ENCODE measurements at regions not wholly inside any gene's neighbourhood (a gene's known extent, or its start where the extent isn't known, plus 50 kb on each side); places are given as distances from the start of the nearest gene placed in this dataset.

- Histone ChIP-seq H3K4me1 (ENCODE audit: control insufficient read depth, insufficient read depth, low read length) (no peaks in the 10 kb centered on the region), H3K27me3 (ENCODE audit: control insufficient read depth, insufficient read depth, low read length) (no peaks in the 10 kb centered on the region), H3K9ac (ENCODE audit: low read length) (no peak overlapping the region), H3K4me3 (ENCODE audit: low read length) (no peak overlapping the region), H3K27ac (ENCODE audit: low read depth, low read length) (no peak overlapping the region), H3K36me3 (ENCODE audit: control insufficient read depth, insufficient read depth, low read length) (no peaks in the 10 kb centered on the region)
Measured at GRCh38 chr5:2011481-2012411, 129.0 kb upstream of the IRX4 start.

GRCh38 chr5:2010940-2011339 is 128.2 kb upstream of the IRX4 start:
- Histone ChIP-seq H3K4me1 (ENCODE audit: control insufficient read depth, insufficient read depth, low read length) (no peaks in the 10 kb centered on the region), H3K27ac (ENCODE audit: low read depth, low read length) (no peak overlapping the region), H3K9ac (ENCODE audit: low read length) (no peak overlapping the region), H3K4me3 (ENCODE audit: low read length) (no peak overlapping the region), H3K27me3 (ENCODE audit: control insufficient read depth, insufficient read depth, low read length) (no peaks in the 10 kb centered on the region), H3K36me3 (ENCODE audit: control insufficient read depth, insufficient read depth, low read length) (no peaks in the 10 kb centered on the region)

DNA sequence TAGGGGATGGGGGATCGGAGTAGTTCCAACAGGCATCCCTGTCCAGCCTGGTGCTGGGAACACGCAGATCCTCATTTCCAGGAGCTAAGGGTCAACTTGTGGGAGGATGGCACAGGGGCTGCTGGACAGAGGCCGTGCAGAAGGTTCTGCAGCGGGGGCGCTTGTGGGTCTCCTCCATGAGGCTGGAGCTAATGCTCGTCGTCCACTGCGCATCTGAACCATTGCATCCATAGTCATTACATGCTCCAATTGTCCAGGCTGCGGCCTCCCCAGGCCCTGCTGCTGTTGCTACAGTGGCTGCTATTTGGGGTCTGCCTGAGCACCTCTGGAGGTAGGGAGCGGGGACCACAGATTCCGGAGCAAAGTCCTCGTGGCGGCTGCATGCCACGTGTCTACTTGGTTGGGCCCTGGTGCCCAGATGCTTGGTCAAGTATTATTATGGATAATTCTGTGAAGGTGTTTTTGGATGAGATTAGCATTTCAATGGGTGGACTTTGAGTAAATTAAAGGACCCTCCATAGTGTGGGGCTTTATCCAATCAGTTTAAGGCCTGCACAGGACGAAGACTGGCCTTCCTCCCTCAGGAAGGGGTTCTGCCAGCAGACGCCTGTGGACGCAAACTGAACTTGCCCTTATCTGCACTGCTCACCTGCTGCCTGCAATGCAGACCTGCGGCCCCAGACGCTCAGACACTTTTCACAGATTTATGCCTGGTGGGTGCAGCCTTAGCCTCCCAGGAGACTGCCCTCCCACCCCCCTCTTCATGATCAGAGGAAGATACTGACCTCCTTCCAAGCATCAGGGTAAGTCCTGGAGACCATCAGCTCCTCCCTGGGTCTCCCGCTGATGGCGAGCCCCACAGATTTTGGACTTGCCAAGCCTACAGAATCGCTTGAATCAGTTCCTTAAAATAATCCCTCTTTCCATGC is 127.5 kb upstream of the IRX4 start:
- H3K27me3 ChIP-seq (ENCODE audit: control insufficient read depth, insufficient read depth, low read length), result no peaks in the 10 kb centered on the region

GRCh38 chr5:2008851-2009629 is 126.3 kb upstream of the IRX4 start:
- H3K27ac ChIP-seq (ENCODE audit: low read depth, low read length), result no peak overlapping the region
- no peak overlapping the region for H3K4me3 ChIP-seq (ENCODE audit: low read length)
- H3K27me3 ChIP-seq (ENCODE audit: control insufficient read depth, insufficient read depth, low read length), result no peaks in the 10 kb centered on the region
- H3K9ac ChIP-seq (ENCODE audit: low read length), result no peak overlapping the region
- H3K36me3 ChIP-seq (ENCODE audit: control insufficient read depth, insufficient read depth, low read length), result no peaks in the 10 kb centered on the region
- no peaks in the 10 kb centered on the region for H3K4me1 ChIP-seq (ENCODE audit: control insufficient read depth, insufficient read depth, low read length)

More for the DNA sequence above, 127.5 kb upstream of the IRX4 start:
- H3K9ac ChIP-seq (ENCODE audit: low read length), result no peak overlapping the region
- no peaks in the 10 kb centered on the region for H3K4me1 ChIP-seq (ENCODE audit: control insufficient read depth, insufficient read depth, low read length)
- H3K4me3 ChIP-seq (ENCODE audit: low read length), result no peak overlapping the region
- no peak overlapping the region for H3K27ac ChIP-seq (ENCODE audit: low read depth, low read length)
- H3K36me3 ChIP-seq (ENCODE audit: control insufficient read depth, insufficient read depth, low read length), result no peaks in the 10 kb centered on the region

DNA sequence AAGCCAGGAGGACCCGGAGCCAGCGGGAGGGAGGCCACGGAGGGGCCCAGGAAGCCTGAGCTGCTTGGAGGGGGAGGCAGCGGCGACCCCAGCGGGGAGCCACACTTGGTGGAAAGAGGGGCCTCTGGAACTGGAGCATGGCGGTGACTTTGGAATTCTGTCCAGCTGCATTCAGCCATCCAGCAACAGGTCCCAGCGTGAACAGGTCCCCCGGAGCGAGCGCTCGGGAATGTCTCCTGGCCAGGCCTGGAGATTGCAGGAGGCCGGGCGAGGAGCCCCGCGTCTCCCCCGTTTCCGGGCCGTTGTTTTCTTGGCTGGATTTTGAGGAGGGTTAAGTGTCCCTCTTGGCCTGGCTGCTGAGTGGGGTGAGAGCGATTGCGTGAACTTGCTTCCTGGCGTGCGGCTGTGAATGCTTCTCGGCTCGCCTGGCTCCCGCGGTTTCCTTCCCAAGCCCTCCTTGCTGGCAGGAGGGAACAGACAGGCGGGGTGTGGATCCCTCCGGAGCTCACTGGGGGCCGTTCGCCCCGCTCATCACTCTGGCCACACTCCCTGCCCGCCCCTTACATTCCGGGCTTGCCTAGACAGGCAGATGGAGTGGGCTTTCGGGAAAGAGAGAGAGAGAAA is 125.3 kb upstream of the IRX4 start:
- Histone ChIP-seq H3K9ac (ENCODE audit: low read length) (no peak overlapping the region), H3K4me3 (ENCODE audit: low read length) (no peak overlapping the region), H3K27ac (ENCODE audit: low read depth, low read length) (no peak overlapping the region)

GRCh38 chr5:2007496-2007877 is 124.8 kb upstream of the IRX4 start:
- Histone ChIP-seq H3K27ac (ENCODE audit: low read depth, low read length) (no peak overlapping the region), H3K4me3 (ENCODE audit: low read length) (no peak overlapping the region), H3K9ac (ENCODE audit: low read length) (no peak overlapping the region), H3K27me3 (ENCODE audit: control insufficient read depth, insufficient read depth, low read length) (no peaks in the 10 kb centered on the region), H3K4me1 (ENCODE audit: control insufficient read depth, insufficient read depth, low read length) (no peaks in the 10 kb centered on the region), H3K36me3 (ENCODE audit: control insufficient read depth, insufficient read depth, low read length) (no peaks in the 10 kb centered on the region)

More for the DNA sequence above, 125.3 kb upstream of the IRX4 start:
- Histone ChIP-seq H3K27me3 (ENCODE audit: control insufficient read depth, insufficient read depth, low read length) (no peaks in the 10 kb centered on the region), H3K4me1 (ENCODE audit: control insufficient read depth, insufficient read depth, low read length) (no peaks in the 10 kb centered on the region), H3K36me3 (ENCODE audit: control insufficient read depth, insufficient read depth, low read length) (no peaks in the 10 kb centered on the region)

GRCh38 chr5:2006971-2007291 is 124.2 kb upstream of the IRX4 start:
- H3K27ac ChIP-seq (ENCODE audit: low read depth, low read length), result no peak overlapping the region
- H3K9ac ChIP-seq (ENCODE audit: low read length), result no peak overlapping the region
- no peaks in the 10 kb centered on the region for H3K4me1 ChIP-seq (ENCODE audit: control insufficient read depth, insufficient read depth, low read length)
- no peak overlapping the region for H3K4me3 ChIP-seq (ENCODE audit: low read length)
- H3K36me3 ChIP-seq (ENCODE audit: control insufficient read depth, insufficient read depth, low read length), result no peaks in the 10 kb centered on the region
- H3K27me3 ChIP-seq (ENCODE audit: control insufficient read depth, insufficient read depth, low read length), result no peaks in the 10 kb centered on the region

DNA sequence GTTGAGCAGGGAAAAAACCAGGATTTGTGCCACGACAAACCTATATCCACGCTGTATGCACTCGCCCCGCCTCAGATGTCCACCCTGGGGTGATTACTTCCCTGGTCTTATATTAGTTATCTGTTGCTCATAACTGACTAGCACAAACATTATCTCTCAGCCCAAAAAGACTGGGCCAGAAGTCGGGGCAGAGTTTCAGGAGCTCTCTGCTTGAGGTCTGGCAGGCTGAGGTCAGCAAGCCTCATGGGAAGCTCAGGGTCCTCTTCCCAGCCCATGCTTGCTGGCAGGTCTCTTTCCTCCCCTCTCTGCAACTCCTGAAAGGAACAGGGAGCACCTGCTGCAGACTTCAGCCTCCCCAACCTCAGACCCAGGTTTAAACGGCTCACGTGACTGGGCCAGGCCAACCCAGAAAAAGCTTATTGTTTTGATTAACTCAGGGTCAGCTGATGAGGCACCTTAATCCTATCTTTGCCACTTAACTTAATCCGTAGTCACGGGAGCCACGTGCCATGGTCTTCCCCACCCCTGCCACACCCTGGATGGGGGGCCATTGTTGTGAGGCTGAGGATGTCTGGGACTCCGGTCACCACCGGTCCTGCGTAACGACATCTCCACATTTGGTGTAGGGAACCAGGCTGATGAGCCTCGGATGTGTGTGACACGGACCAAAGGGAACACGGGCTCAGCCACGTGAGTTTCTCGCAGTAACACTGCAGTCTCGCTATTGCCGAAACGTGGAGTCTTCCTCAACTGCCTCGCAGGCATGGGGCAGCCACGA is 123.7 kb upstream of the IRX4 start:
- no peak overlapping the region for H3K27ac ChIP-seq (ENCODE audit: low read depth, low read length)
- no peaks in the 10 kb centered on the region for H3K4me1 ChIP-seq (ENCODE audit: control insufficient read depth, insufficient read depth, low read length)
- no peak overlapping the region for H3K4me3 ChIP-seq (ENCODE audit: low read length)
- H3K36me3 ChIP-seq (ENCODE audit: control insufficient read depth, insufficient read depth, low read length), result no peaks in the 10 kb centered on the region
- H3K9ac ChIP-seq (ENCODE audit: low read length), result no peak overlapping the region
- no peaks in the 10 kb centered on the region for H3K27me3 ChIP-seq (ENCODE audit: control insufficient read depth, insufficient read depth, low read length)

- Histone ChIP-seq H3K4me3 (ENCODE audit: low read length) (no peak overlapping the region), H3K36me3 (ENCODE audit: control insufficient read depth, insufficient read depth, low read length) (no peaks in the 10 kb centered on the region), H3K9ac (ENCODE audit: low read length) (no peak overlapping the region), H3K4me1 (ENCODE audit: control insufficient read depth, insufficient read depth, low read length) (no peaks in the 10 kb centered on the region), H3K27ac (ENCODE audit: low read depth, low read length) (no peak overlapping the region), H3K27me3 (ENCODE audit: control insufficient read depth, insufficient read depth, low read length) (no peaks in the 10 kb centered on the region)
Measured at GRCh38 chr5:2005101-2006041, 122.6 kb upstream of the IRX4 start.

DNA sequence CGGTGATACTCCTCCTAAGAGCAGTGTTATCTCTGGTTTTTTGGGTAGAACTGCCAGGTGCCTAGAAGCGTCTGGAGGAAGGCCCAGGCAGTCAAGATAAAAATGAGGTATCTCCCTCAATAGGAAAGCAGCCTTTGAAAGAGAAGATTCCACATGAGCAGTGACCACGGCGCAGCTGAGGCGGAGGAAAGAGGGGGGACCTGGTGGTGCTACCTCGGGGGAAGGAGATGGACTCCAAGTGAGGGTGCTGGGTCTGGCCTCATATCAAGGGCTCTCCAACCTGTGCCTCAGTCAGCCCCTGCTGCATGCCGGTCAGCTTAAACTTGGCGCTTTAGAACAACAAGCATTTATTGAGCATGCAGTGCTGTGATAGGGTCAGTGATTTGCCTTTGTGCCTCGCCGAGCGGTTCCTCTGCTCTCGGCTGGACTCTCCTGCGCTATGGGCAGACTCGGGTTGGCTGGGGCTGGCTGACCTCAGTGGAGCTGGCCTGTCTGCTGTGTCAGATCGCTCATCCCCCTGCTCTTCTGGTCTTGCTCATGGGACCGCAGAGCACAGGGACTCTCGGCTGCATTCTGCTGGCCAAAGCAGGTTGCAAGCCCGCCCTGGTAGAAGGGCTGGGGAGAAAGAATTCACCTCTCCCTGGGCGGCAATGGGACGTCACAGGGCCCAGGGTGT is 121.1 kb upstream of the IRX4 start:
- H3K4me3 ChIP-seq (ENCODE audit: low read length), result no peak overlapping the region
- no peaks in the 10 kb centered on the region for H3K36me3 ChIP-seq (ENCODE audit: control insufficient read depth, insufficient read depth, low read length)
- H3K9ac ChIP-seq (ENCODE audit: low read length), result no peak overlapping the region
- no peaks in the 10 kb centered on the region for H3K27me3 ChIP-seq (ENCODE audit: control insufficient read depth, insufficient read depth, low read length)
- no peak overlapping the region for H3K27ac ChIP-seq (ENCODE audit: low read depth, low read length)
- H3K4me1 ChIP-seq (ENCODE audit: control insufficient read depth, insufficient read depth, low read length), result no peaks in the 10 kb centered on the region
